Suprapubic skin (tissue), 4 donors: ENCODE measurements at regions not wholly inside any gene's neighbourhood (a gene's known extent, or its start where the extent isn't known, plus 50 kb on each side); places are given as distances from the start of the nearest gene placed in this dataset.

ENCODE experiments used
- CTCF ChIP-seq, 2 donors: fragments of 200-600 bp in 1 of 2; fragments of 450-650 bp in 1 of 2; sonication (generic) in 1 of 2; IDR thresholded peaks; one replicate each; pipeline ENCODE4 v1.5.1; 2016 to 2019; ENCODE audit warnings: antibody characterized with exemption in 2 of 2, mild to moderate bottlenecking in 1 of 2, moderate library complexity in 1 of 2
- EP300 ChIP-seq: sonication (generic); formaldehyde crosslinking; IDR thresholded peaks from one replicate; pipeline ENCODE4 v1.6.1; 2017; ENCODE audit warnings: antibody characterized with exemption
- POLR2A ChIP-seq, 2 donors: fragments of 450-650 bp; IDR thresholded peaks; one replicate each; pipeline ENCODE4 v1.6.1; 2017; ENCODE audit warnings: antibody characterized with exemption in 2 of 2, mild to moderate bottlenecking in 2 of 2, moderate library complexity in 2 of 2
- POLR2AphosphoS5 ChIP-seq, 3 donors: sonication (generic); formaldehyde crosslinking; IDR thresholded peaks; one replicate each; pipeline ENCODE4 v1.6.1; 2017; ENCODE audit warnings: antibody characterized with exemption in 3 of 3

- no peak for TF ChIP-seq CTCF (IDR thresholded peaks at IDR 0.05)
- no peak for TF ChIP-seq POLR2A (IDR thresholded peaks at IDR 0.05)
- TF ChIP-seq EP300: no peak
- TF ChIP-seq POLR2AphosphoS5 (IDR thresholded peaks at IDR 0.05): no peak
Observed at GRCh38 chr12:92628476-92628875, 74.3 kb upstream of the PLEKHG7 start.
